ENCODE measurements at regions not wholly inside any gene's neighbourhood (a gene's known extent, or its start where the extent isn't known, plus 50 kb on each side); places are given as distances from the start of the nearest gene placed in this dataset.

DNA sequence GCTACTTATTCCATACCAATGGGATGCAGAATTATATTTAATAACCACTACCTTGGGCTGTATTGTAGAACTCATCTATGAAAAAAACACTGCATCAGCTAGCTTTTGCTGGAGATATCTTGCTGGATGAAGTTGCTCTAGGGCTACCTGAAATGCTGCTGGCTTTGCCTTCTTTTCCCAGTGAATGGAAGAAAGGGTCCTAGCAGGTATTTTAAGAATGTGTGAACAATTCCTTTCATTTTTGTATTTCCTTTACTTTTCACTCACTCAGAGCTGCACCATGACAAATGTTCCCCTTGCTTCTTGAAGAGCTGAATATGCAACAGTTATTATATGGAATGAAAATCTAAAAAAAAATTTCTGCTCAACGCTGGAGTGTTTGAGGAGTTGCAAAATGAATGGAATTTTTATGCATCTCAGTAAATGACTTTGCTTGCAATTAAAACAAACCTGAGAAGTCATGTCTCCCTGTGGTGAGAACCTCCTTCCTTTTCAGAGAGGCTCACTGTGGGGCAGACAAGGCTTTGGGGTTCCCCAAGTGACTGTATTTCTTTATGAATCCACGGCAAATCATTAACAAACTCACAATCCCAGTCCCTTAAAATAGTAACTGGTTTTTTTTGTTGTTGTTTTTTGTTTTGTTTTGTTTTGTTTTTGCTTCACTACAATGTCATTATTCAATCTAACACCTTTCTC lies 566.8 kb upstream of the KIRREL3 start:
- no peak for DNase-seq

DNA sequence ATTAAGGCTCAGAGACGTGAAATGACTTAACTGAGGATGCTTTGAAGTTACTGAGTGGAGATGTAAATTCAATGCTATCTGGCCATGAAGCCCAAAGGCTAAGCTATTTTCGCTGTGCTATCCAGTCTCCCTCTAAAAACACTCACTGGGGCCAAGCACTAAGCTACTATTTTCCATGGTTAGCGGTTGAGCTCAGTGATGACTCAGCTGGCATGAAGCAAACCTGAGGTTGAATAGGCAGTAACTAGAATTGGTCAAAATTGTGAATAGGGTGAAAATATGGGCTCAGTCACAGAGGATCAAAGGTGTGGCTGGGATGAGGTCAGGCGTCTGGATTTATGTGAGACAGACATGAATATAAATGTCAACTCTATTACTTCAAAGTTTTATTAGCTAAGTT lies 564.2 kb upstream of the KIRREL3 start:
- no peak for DNase-seq

DNA sequence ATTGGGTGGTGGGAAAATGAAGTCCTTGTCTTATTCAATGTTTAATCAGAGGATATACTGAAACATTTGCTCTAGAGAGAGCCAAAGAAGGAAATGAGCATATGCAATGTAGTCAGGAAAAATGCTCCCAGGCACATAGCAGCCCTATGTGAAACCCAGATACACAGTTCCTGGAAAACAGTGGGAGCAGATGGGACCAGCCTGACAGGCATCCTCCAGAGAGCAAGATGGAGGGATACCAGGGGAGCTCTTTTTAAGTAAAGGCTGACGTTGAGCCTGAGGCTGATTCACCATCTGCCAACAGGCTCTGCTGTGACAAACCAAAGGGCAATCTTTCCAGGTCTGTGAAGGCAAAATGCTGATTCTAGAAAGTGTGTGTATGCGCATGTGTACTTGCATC lies 559.4 kb upstream of the KIRREL3 start:
- DNase-seq, result no peak

DNA sequence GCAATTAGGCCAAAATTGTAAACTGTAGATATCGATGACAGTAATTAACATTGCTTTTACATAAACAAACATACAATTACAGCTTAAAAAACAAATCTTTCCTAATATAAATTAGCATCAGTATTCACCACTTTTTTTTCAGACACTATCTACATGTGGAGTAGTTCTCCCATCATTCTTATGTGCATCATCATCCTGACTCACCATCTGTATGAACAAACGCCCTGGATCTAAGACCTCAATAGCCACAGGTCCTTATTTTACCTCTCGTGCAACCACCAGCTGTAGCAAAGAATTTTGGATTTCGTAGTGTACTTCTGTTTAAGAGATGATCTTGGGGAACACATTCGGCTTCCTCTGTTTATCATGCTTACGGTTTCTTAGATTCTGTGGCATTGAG lies 551.9 kb upstream of the KIRREL3 start:
- DNase-seq, result no peak

DNA sequence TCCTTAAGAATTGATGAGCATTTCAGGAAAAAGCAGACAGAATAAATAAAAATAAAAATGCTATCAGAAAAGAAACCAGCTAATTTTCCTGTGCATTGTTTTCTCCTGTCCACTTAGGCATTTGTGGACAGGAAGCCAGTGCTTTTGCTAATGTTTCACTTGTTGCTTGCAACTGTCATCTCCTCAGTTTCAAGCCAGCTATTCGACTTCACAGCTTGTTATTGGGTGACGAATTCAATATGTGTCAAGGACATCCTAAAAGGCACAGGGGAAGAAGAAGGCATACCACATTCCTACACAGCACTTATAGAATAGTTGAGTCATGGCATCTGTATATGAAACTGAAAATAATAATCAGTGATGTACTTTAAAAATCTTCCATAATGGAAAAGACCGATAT lies 530.6 kb upstream of the KIRREL3 start:
- DNase-seq, result no peak

DNA sequence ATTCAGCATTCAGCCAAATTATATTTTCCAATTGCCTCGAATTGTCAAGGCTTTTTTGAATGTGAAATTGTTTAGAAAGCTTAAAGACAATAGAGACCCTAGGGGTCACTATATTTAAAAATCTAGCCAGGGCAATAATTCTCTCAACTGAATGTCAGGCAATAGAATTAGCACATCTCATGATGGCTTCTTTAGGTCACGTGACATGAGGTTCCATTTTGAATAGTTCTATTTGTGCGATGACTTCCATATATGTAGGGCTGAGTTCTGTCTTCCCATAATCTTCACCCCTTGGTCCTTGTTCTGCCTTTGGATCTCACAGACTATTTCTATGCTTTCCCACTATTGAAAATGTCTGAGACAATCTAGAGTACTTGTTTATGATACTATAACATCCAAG lies 527.7 kb upstream of the KIRREL3 start:
- DNase-seq, result no peak

DNA sequence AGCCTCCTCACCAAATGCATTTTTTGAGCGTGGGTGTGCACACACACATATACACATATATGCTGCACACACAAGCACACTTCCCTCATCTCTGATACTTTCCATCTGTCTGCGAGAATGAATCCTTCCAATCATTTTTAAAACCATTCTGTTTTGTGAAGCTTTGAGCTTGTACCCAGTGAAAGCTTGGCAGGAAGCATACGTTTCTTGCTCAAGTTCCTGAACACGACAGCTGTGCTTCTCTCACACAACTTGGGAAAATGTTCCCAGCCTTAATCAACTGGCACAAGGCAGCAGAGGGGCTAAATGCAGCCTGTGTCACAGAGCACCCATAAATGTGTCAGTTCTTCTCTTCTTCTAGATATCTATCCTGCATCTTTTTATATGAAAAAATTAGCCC lies 524.0 kb upstream of the KIRREL3 start:
- no peak for DNase-seq

DNA sequence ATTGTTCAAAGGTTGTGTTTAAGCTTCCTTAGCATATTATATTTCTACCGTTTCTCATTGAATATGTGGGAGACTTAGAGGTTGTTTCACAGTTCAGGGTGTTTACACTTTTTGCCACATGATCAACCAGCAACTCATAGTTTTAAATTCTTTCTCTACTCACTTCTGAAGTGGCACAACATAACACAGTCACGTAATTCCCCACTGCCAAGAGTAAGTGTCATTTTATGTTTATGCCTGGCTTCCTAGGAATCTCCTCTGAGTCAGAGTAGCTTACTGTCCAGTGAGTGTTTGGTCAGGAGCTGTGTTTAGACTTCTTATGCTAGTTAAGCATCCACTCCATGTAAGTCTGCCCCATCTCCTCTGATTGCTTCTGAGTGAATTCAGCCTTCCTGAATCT lies 520.8 kb upstream of the KIRREL3 start:
- no peak for DNase-seq

DNA sequence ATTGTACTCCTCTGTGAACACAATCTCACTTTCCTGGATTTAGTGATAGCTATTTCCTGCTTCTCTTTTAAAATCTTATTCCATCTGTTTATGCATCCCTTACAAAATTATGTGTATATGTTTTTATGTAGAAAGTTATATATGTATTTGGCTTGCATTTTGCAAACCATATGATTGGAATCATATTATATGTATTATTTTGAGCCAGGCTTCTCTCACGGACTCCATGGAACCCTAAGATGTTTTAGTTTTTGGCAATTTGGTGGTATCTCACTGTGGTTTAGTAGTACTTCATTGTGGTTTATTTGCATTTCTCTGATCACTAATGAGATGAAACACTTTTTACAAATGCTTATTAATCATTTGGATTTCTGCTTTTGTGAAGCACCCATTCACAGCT lies 507.3 kb upstream of the KIRREL3 start:
- no peak for DNase-seq

DNA sequence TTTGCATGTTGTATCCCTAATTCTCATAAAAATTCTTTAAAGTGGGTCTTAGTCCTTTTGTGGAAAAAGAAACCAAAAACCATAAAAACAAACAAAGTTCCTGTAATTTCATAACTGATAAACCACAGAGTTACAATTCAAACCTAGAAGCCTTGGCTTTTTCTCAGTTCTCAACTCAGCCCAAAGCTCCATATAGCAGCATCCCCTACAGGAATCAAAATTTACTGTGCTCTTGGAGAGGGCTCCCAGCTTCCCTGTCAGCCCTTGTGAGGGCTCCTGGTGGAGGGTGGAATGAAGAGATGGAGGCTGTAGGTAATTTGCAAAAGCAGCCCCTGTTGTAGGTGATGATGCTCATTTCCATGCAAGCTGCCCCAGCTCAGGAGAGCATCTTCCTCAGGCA lies 506.1 kb upstream of the KIRREL3 start:
- no peak for DNase-seq

DNA sequence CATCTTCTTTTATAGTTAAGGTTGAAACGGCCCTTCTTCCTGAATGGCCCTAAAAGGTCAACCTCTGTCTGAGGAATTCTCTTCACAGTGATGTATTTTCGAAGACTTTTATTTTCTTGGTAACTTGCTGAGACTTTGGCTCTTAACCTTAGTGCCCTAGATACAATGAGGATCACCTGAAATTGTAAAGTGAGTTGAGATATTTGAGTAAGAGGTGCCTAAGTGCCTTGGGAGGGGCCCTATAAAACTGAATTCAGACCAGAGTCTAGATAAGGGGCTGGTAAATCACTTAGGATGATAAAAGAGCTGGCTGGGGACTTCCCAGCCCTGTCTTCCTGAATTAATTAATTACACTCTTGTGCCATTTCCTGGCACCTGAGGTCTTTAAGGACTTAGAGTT lies 505.6 kb upstream of the KIRREL3 start:
- DNase-seq, result no peak

DNA sequence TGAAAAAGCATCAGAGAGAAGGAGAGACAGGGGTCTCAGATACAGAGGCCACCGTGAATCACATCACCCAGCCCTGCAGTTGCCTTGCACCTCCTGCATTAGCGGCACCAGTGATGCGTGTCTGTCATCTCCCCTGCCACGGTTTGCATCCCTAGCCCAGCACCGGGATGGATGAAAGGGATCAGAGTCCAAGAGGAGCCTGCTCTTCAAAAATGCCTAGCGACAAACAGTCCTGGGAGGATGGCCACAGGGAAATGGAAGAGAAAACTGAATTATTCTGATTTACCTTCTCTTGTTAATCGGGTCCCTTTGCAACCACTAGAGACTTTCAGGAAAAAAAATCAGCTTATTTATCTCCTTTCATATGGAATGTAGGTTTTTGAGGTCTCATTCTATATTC lies 495.6 kb upstream of the KIRREL3 start:
- no peak for DNase-seq

DNA sequence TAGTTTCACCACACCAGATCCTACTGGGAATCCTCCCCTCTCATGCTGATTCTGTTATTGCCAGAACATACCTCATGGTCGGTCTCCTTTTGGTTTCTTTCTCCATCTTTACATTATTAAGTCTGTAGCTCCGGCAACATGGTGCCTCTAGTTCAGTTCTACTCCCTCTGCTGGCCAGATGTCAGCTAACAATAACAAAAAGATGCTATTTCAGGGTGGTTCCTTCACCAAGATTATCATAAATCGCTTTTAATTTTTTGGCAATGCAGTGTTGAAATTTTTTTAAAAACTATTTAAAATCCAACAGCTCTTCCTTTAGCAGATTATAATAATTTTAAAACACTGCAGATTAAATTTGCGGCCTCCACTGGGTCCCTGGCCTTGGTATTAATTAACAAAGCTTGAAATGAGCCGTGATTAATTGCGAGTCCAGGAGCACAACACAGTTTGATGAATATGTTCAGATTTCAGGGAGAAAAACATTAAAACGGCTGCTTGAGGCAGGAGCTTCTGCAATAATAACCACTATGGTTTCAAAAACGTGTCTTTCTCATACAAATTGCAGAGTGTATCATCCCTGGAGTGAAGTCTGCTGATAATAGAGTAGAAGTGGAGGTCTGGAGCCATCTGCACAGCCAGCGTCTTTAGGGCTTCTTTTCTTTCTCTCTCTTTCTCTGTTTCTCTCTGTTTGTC lies 492.9 kb upstream of the KIRREL3 start:
- no peak for DNase-seq

DNA sequence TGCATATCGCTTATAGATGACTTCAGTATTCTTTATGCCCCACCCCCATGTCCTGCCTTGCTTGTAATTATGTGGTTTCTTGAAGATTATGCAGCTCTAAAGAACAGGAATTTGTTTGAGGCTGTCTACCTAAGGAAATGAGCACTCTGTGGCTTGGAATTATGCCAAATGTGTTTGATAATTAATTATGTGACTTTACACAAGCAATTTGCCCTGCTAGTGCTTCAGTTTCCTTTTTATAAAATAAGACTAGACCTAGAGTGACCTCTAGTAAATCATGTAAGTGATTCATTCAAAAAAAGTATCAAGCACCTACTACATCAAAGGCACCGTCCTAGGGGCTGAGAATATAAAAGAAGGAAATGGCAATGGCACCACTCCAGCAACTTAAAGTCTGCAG lies 491.5 kb upstream of the KIRREL3 start:
- no peak for DNase-seq

DNA sequence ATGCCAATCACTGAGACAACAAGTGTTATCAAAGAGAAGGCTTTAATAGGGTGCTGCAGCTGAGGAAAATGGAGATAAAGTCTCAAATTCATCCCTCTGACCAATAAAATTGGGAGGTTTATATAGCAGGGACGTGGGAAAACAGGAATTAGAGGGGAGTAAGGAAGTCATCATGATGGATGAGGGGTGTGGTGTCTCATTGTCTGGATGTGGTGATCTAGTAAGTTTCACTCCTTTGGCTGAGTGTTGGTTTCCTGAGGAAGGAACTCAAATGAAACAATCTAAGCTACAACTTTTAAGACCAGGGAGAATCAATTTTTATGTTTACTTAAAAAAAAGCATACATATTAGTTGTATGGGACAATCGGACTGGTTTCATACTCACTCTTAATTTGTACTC lies 491.0 kb upstream of the KIRREL3 start:
- no peak for DNase-seq

DNA sequence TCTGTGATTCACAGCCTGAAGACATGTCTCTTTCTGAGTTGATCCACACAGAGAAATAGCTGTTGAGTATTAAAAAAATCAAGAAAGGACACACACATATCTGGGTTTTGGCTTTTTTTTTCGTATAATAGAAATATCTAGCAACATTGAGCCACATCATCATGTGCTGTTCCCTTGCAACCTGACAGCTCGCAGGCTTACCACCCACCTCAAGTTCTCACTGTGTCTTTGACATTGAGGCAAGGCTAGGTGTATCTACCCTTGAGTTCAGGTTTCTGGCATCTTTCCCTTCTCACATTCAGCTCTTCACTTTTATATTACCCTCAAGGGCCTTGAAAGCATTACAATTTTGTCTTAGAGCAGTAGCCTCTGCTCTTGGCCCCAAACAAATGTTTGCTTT lies 490.3 kb upstream of the KIRREL3 start:
- no peak for DNase-seq

DNA sequence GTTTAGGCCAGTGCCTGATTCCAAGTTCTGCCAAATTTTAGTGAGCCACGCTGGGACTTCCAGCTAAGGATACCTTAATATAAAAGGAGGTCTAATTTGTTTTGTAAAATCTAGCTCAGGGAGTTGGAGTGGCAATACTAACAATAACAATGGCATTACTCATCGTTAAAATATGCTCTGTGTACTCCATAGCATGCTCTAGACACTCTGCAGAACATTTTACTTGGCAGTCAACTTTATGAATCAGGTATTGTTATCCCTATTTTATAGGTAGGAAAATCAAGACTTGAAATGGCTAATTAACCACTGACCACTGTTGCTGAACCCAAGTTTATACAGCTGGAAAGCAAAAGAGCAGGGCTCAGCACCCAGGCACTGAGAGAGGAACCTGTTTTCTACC lies 485.0 kb upstream of the KIRREL3 start:
- DNase-seq, result no peak

DNA sequence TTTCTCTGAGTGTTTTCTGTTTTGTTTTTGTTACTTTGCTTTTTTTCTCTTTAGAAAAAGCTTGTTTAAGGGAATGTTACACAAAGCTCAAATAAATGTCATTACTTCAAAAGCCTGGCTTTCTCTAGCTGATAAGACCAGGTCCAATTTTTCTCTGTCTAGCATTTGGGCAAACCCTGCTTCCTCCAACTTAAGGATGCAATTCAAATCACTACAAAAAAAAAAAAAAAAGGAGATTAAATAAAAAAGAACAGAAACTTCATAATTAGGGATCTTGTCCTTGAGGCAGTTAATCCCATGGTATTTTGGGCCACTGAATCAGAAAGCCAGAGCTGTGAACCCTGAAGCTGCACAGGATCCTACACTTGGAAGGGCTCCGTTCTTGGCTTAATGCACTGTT lies 480.8 kb upstream of the KIRREL3 start:
- DNase-seq, result no peak

DNA sequence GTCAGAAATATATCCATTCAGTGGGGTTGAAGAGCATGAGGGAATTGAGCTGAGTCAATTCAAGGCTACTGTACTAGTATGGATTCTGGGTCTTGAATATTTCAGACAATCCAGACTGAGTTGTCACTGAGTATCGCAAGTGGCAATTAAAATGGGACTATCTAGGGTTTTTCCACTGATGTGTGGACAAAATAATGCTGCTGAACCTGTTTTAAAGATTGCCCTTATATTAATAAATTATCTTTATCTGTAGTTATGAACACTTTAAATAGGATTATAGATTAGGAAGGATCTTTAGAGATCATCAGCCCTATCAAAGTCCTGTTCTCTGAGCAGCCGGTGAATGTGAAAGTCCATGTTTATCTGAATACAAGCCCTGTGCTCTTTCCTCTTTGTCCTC lies 478.3 kb upstream of the KIRREL3 start:
- DNase-seq, result no peak

DNA sequence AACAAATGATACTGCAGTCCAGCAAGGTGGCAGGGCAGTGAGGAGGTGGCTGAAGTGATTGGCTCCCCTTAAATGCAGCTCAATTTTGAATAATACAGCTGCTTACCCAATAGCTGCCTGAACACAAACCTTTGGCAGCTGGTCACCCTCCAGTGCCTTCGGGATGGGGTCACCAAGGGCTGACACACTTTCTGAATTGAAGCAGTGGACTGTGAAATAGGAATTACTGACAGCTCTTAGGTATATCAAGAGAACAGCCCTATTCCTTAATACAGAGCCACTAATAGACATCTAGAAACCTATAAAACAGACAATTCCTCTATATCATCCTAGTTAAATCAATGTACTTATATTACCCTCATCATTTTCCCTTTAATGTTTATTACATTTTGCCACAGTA lies 474.2 kb upstream of the KIRREL3 start:
- DNase-seq, result no peak

DNA sequence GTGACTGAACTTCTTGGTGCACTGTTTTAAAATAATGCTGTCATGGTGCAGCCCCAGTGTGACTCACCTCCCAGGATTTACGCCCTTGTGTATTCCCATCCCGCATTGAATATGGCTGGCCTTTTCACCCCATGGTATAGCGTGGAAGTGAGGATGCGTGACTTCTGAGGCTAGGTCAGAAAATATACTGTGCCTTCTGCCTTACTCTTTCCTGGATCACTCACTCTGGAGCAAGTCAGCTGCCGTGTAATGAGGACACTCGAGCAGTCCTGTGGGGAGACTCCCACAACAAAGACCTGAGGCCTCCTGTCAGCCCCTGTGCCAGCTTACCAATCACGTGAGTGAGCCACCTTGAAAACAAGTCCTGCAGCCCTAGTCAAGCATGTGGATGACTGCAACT lies 471.9 kb upstream of the KIRREL3 start:
- no peak for DNase-seq

DNA sequence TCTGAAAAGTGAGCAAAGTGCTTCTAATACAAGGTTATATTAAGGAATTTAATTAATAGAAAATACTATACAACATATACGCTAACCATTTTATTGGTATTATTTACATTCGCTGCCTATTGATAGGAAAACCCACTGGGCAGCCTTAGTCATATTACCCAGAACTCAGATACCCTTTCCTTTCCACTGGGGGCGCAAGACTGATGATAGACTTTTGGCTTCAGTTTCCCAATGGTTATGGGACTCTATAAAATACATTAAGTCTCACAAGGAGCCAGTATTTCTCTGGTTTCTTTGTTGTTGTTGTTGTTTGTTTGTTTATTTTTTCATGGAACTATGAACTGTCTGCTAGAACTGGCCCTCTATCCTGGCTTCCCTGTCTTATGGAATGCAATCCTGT lies 471.1 kb upstream of the KIRREL3 start:
- no peak for DNase-seq

DNA sequence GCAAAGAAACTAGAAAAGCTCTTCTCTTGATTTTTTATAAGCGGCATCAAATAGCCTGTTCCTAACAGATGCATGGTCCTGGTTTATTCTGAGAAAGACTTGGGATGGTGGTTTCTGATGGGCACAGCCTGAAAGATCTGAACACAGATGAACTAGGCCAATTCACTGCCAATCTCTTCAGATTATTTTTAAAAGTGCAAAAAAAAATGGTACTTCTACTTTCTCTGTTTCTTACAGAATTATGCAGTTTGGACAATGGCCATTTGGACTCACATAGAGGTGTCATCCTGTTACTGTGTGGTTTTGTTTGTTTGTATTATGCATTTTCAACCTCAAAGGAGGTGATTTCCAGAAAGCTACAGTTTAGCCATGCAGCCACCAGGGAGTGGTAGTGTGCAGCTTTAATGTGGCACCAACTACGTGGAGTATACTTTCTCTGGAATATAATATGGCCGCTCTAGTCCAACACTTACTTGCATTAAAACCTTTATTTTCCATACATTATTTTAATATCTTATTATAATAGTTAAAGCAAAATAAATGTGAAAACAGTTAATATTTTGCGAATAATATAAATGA lies 469.8 kb upstream of the KIRREL3 start:
- DNase-seq, result no peak

DNA sequence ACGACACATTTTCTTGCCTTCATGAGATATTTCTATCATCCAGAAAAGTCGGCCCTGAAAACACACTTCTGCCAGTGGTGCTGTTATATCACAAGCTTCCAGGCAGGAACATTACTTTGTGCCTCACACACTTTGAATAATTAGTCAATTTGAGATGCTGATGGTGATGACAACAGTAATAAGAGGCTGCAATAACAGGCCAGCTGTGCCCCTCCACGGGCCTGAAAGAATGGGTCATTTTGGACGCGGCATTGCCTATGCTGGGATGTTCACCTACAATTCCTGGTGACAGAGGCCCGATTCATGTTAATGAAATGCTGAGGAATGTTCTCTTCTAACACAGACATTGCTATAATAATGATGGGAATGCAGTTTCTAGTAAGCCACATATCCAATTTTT lies 463.8 kb upstream of the KIRREL3 start:
- DNase-seq, result no peak

DNA sequence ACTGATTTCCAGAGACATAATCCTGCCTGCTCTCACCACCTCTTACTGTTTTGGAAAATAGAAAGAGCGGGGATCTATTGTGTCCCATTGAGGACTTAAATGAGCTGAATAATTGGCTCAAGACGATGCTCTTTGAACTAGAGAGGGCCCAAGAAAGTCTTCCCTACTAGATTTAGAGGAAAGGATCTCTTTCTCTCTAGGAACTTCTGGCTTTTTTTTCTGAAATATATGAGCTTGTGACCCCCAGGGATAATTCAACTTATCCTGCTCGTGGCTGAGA lies 461.4 kb upstream of the KIRREL3 start:
- no peak for DNase-seq
